ENCODE measurements at regions not wholly inside any gene's neighbourhood (a gene's known extent, or its start where the extent isn't known, plus 50 kb on each side); places are given as distances from the start of the nearest gene placed in this dataset.

- DNase-seq: peak; percentile 34
Measured at GRCh38 chr13:65273811-65274420, 1956.2 kb downstream of the PCDH9 start.

- no peak for DNase-seq
Measured at GRCh38 chr13:65268009-65268408, 1962.1 kb downstream of the PCDH9 start.

DNA sequence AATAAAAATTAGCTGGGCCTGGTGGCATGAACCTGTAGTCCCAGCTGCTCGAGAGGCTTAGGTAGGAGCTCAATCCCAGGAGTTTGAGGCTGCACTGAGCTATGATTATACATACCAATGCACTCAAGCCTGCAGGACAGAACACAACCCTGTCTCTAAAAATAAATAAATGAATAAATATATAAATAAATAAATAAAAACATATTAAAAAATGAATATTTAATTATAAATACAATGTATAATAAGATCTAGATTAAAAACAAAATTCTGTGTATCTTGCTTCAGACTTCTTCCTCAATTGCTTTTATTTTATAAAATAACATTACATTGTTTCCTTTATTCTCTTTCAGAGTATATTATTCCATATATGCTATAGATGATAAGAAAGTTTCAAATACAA lies 1964.1 kb downstream of the PCDH9 start:
- no peak for DNase-seq

DNA sequence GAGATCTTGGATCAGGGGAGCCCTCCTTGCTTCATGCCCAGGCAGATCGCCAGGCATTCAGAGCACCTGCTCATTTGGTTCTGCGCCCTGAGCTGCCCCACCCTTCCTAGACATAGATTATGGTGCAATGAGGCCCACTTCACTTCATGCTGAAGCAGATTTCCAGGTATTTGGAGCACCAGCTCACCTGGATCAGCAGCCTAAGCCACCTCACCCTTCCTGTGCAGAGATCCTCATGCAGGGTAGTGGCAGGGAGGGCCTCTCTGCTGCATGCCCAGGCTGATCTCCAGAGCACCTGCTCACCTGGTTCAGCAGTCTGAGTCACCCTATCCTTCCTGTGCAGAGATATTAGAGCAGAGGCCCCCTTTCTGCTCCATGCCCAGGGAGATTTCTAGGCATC lies 1966.1 kb downstream of the PCDH9 start:
- DNase-seq: no peak

DNA sequence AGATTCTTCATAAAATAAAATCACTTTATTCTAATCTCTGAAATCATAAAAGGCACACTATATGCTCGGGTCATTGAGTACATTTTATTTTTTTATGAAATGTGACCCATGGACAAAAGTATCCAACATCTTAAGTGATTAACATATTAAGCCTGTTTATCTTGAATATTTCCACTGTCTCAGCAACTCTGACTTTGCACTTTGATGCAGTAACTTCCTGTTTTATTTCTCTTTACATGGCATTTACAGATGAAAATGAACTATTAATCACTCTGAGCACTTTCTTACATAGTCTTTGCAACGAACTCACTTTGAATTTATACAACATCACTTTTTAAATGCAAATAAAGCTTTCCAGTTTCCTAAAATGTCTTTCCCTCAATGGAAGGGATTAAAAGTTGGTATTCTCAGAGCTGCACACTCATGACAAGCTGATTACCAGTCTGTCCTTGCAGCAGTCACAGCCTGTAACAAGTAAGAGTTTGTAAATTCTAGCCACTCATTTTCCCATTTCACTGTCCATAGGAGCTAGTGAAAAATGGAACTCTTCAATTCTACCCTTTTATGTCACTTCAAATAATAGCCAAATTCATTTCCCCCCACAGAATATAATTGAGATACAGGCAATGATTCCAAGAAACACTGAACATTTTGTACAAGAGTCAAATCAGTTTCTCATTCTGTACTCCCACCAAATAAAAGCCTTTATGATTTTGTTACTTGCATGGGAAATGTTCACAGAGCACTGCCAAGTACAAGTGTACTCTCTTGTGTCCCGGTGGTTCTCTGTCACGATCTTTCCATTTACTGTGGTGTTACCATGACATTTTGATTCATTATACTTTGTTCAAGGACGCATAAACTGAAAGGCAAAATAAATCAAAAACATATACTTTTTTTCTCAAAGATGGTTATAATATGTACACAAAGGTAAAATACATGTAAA lies 1968.9 kb downstream of the PCDH9 start:
- DNase-seq: peak; percentile 72

DNA sequence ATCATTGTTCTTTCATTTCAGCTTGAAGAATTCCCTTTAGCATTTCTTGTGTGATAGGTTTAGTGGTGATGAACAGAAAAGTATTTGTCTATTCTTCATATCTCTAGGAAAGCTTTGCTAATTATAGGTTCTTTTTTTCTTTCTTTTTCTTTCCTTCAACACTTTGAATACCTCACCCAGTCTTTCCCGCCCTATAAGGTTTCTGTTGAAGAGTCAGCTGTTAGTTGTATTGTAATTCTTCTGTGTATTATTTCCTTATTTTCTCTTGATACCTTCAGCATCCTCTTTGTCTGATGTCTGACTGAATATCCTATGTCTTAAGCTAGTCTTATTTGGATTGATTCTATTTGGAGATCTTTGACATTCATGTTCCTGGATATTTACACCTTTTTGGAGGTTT lies 1989.4 kb downstream of the PCDH9 start:
- DNase-seq: no peak

DNA sequence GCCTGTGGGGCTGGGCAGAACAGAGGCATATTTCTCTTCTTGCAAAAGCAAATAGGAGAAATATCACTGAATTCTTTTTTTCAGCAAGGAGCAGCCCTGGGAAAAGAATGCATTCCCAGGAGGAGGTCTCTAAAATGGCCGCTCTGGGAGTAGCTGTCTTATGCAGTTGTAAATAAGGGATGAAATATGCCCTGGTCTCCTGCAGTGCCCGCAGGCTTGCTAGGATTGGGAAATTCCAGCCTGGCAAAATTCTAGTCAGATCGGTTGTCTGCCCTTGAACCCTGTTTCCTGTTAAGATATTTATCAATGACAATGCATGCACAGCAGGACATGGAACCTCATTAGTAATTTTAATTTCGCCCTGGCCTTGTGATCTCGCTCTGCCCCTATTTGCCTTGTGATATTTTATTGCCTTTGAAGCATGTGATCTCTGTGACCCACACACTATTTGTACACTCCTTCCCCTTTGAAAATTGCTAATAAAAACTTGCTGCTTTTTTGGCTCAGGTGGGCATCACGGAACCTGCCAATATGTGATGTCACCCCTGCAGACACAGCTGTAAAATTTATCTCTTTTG lies 1993.2 kb downstream of the PCDH9 start:
- DNase-seq: no peak

DNA sequence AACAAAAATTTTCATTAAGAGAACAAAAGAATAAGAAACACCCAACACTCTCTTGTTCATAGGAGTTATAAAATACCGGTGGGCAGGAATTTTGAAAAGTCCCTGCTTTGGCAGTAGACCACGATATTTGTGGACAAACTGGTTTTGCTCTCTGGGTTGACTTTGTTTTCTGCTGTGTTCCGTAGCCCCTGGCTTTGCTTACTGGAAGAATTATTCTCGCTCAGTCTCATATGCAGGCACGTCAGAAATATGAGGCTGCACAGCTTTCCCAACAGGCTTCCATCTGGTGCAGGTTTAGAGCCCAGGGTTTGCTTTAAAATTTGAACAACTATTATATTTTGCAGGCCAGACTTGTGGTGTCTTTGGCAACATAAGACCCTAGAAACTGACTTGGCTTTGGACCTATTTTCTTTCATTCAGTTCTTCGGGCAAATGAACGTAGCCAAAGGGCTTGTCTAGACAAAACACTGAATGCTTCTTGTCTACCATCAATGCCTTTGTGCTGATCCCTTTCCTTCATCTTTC lies 2012.6 kb downstream of the PCDH9 start:
- no peak for DNase-seq

- peak; percentile 26 for DNase-seq
Measured at GRCh38 chr13:65202845-65203244, 2027.3 kb downstream of the PCDH9 start.

GRCh38 chr13:65188721-65189120 lies 2041.4 kb downstream of the PCDH9 start:
- DNase-seq: no peak

DNA sequence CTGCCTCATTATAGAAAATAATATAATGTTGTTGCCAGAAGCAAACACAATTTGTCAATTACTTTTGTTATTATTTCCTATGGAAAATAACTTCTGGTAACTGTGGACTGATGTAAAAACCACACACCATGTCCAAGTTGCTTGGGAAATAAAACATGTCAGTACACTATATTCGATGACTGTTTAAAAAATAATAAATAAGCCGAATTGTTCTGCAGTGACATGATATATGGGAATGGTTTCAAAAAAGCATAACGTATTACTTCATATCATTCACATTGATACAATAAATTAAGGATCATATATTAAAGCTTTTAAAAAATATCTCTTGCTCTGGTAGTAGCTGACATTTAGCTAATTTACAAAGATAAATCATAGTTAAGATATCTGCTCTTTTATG lies 2062.1 kb downstream of the PCDH9 start:
- DNase-seq: no peak

DNA sequence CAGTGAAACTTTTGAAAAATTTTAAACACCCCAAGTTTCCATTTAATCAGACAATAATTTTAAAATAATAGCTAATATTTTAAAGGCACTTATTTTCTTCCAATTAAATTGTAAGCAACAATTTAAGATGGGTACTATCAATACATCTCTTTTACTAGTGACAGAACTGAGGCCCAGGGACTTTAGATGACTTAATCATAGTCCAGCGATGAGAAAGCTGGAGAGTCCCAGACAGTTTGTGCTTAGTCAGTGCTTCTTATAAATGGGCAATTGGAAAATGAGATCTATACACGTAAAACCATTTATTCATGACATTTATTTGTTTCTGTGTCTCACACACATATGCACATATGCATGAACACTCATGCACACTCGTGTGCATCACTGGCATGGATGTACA lies 2063.5 kb downstream of the PCDH9 start:
- no peak for DNase-seq

DNA sequence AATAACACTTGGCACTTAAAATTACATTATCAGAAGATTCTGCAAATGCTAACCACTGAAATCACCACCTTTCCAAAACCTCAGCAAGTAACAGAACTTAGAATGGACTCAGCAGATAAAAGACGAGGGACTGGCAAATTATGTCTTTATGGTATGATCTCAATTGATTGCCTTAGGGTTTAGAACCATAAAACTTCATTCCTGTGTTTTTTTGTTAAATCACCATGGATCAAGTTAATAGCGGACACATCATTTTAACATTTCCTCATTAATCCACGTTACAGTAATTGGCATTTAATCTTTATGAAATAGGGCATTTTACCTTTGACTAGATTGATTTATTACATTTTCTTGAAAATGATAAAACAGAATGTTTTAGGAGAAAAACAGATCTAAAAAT lies 2070.3 kb downstream of the PCDH9 start:
- no peak for DNase-seq

DNA sequence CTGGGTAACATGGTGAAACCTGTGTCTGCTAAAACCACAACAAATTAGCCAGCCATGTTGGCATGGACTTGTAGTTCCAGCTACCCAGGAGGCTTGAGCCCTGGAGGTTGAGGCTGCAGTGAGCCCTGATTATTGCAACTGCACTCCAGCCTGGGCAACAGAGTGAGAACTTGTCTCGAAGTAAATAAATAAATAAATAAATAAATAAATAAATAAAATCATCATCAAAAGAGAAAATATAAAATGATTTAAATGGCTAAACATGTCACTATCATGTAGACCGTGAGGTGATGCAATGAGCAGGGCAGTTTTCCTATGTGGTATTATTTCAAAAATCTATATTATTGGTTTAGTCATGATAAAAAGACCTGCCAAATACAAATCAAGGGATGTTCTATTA lies 2074.3 kb downstream of the PCDH9 start:
- no peak for DNase-seq

DNA sequence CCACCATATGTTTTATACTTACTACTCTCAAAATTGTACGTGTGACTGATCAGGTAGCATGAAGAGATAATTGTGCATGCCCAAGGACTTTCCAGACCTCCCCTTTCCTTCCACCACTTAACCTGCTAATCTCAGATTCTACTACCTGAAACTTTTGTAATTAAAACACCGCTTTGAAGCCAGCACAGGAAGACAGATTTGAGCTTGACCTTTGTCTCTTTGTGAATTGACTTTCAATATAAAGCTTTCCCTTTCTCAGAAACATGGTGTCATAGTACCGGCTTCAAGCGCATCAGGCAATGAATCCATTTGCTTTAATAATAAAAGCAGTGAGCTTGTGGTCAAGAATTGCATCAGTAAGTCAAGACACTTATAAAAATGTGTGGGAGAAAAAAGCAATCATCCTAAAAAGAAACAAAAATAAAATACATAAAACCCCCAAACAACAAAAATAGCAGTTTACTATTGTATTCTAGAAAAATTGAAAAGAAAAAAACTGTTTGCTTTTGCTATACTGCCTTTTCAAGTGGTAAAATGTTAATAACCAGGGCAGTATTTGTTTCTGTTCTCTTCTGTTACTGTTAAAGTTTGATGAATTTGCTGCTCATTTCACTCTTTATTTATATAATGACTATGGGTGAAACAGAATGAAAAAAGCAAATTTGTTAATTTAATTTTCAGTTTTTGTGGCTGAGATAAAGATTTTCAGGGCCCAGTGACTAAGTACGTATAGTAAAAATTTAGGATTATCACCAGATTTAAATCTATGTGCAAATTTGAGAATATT lies 2075.3 kb downstream of the PCDH9 start:
- DNase-seq: no peak

DNA sequence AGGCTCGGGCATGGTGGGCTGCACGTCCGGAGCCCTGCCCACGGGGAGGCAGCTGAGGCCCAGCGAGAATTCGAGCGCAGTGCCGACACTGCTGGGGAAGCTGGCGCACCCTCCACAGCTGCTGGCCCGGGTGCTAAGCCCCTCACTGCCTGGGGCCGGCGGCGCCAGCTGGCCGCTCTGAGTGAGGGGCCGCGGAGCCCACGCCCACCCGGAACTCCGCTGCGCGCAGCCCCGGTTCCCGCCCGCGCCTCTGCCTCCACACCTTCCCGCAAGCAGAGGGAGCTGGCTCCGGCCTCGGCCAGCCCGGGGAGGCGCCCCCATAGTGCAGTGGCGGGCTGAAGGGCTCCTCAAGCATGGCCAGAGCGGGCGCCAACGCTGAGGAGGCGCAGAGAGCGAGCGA lies 2080.4 kb downstream of the PCDH9 start:
- no peak for DNase-seq

DNA sequence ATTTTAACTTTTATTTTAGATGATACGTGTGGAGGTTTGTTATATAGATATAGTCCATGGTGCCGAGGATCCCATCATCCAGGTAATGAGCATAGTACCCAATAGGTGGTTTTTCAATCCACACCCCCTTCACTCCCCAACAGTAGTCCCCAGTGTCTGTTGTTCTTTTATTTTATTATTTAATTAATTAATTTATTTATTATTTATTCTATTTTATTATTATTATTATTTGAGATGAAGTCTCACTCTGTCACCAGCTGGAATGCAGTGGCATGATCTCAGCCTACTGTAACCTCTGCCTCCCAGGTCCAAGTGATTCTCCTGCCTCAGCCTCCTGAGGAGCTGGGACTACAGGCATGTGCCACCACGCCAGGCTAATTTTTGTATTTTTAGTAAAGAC lies 2086.2 kb downstream of the PCDH9 start:
- DNase-seq: no peak

DNA sequence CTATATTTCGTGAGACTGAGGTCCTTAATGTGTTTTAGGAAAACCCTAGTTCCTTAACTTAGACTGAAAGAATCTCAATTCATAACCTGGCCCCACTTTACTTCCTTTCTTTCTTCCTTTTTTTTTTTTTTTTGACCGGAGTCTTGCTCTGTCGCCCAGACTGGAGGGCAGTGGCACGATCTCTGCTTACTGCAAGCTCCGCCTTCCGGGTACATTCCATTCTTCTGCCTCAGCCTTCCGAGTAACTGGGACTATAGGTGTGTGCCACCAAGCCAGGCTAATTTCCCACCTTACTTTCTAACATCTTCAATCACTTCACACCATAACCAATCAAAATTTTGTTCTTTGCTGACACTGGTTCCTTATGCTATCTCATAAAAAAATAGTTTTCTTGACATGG lies 2097.0 kb downstream of the PCDH9 start:
- DNase-seq: no peak

GRCh38 chr13:65125236-65125635 lies 2104.9 kb downstream of the PCDH9 start:
- no peak for DNase-seq

DNA sequence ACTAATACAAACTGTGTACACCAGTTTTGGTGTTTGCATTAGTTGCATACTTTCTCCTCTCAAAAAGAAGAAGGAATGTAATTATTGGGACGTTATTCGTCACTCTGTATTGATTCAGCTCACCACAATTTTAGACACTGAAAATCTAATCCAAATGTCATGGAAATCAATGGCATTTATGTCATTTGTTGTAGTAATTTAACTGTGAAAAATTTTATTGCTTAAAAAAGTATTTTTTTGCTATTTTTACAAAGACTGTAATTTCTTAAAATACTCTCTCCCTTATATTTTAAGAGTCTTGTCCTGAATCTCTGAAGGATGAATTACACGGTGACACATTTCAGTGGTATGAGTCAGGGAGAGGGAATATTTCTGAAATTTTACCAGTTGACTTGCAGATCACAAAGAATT lies 2117.6 kb downstream of the PCDH9 start:
- no peak for DNase-seq

DNA sequence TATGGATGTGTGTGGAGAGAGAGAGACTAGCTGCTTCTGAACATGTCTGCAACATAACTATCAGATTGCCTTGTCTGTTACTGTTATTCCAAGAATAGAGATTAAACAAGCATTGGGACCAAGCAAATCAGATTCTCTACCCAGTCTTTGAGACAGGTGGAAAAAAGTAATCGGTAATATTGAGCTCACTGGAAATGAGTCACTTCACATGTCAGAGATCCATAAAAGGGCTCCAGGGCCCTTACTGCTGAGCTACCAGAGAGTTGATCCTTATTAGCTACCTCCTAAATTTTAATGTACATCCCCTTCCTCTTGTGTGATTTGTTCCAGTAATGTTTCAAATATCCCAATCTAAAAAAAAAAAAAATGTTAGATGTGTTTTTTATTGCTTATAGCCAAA lies 2118.0 kb downstream of the PCDH9 start:
- no peak for DNase-seq

- no peak for DNase-seq
Measured at GRCh38 chr13:65111223-65111622, 2118.9 kb downstream of the PCDH9 start.

GRCh38 chr13:65104436-65104835 lies 2125.7 kb downstream of the PCDH9 start:
- DNase-seq: peak; percentile 41
